ENCODE measurements at regions not wholly inside any gene's neighbourhood (a gene's known extent, or its start where the extent isn't known, plus 50 kb on each side); places are given as distances from the start of the nearest gene placed in this dataset.

DNA sequence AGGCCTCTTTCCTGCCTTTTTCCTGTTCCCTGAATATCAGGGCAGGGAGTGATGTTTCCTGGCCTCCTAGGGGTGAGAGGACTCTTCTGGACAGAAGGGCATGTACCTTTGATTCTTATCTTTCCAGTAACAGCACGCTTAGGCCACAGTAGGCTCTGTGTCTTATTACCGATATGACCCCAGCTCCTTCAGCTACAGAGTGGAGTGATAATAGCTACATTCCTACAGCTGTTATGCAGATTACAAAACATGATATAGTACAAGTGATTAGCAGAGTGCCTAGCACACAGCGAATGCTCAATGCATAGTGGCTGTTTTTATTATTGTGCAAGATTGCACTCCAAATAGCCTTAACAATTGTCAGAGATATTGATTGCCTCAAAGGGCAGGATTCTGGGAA is 574.2 kb downstream of the CCSER2 start:
- intact Hi-C loops (cut with micrococcal nuclease) = no loop called here
- peaks cover 10% of the 10 kb centered on the region for H3K4me1 ChIP-seq
- DNase-seq = no peak

DNA sequence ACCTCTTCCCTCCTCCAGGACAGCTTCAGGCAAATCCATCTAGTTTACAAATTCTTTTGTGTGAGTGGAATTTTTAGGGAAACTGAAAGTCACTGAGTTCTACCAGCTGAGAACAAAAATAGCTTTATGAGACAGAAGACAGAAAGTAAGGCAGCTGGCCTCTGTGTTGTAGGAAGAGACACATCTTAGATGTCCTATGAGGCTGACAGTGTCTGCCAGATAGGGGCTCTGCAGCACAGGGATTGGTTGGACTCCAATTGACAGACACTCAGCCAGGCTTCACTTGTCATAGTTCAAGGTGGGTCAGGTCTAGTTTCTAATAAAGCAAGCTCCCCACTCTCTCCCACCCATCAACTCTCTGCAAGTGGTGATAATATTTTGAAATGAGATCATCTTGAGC is 574.9 kb downstream of the CCSER2 start:
- peaks cover 10% of the 10 kb centered on the region for H3K4me1 ChIP-seq
- intact Hi-C loops (cut with micrococcal nuclease) = no loop called here
- H3K4me3 ChIP-seq = no peak overlapping the region
- no peak overlapping the region for H3K27ac ChIP-seq (replicated peaks)
- peaks cover 6% of the 10 kb centered on the region for H3K27me3 ChIP-seq (ENCODE audit: low read depth)
- DNase-seq = no peak
- H3K36me3 ChIP-seq = no peaks in the 10 kb centered on the region
- peaks cover 6% of the 10 kb centered on the region for H3K9me3 ChIP-seq (replicated peaks)
- no peak for TF ChIP-seq CTCF (IDR thresholded peaks at IDR 0.05; ENCODE audit: borderline replicate concordance)

More for the DNA sequence above, 574.2 kb downstream of the CCSER2 start:
- peaks cover 6% of the 10 kb centered on the region for H3K27me3 ChIP-seq (ENCODE audit: low read depth)
- H3K9me3 ChIP-seq (replicated peaks) = peaks cover 6% of the 10 kb centered on the region
- no peaks in the 10 kb centered on the region for H3K36me3 ChIP-seq
- H3K27ac ChIP-seq (replicated peaks) = no peak overlapping the region
- TF ChIP-seq CTCF (IDR thresholded peaks at IDR 0.05; ENCODE audit: borderline replicate concordance) = no peak
- no peak overlapping the region for H3K4me3 ChIP-seq

- H3K27ac ChIP-seq (replicated peaks) = no peak overlapping the region
- peaks cover 2% of the 10 kb centered on the region for H3K4me1 ChIP-seq
- no peak for DNase-seq
- intact Hi-C loops (cut with micrococcal nuclease) = no loop called here
- TF ChIP-seq CTCF (IDR thresholded peaks at IDR 0.05; ENCODE audit: borderline replicate concordance) = no peak
- H3K36me3 ChIP-seq = no peaks in the 10 kb centered on the region
- H3K4me3 ChIP-seq = no peak overlapping the region
- H3K9me3 ChIP-seq (replicated peaks) = peaks cover 6% of the 10 kb centered on the region
- no peaks in the 10 kb centered on the region for H3K27me3 ChIP-seq (ENCODE audit: low read depth)
Measured at GRCh38 chr10:84907461-84908009, 579.1 kb downstream of the CCSER2 start.

- intact Hi-C loops (cut with micrococcal nuclease) = no loop called here
- H3K27me3 ChIP-seq (ENCODE audit: low read depth) = no peaks in the 10 kb centered on the region
- no peaks in the 10 kb centered on the region for H3K4me1 ChIP-seq
- DNase-seq = no peak
- H3K4me3 ChIP-seq = no peak overlapping the region
- no peak for TF ChIP-seq CTCF (IDR thresholded peaks at IDR 0.05; ENCODE audit: borderline replicate concordance)
- peaks cover 6% of the 10 kb centered on the region for H3K9me3 ChIP-seq (replicated peaks)
- no peaks in the 10 kb centered on the region for H3K36me3 ChIP-seq
- H3K27ac ChIP-seq (replicated peaks) = no peak overlapping the region
Measured at GRCh38 chr10:84908491-84908890, 580.1 kb downstream of the CCSER2 start.

DNA sequence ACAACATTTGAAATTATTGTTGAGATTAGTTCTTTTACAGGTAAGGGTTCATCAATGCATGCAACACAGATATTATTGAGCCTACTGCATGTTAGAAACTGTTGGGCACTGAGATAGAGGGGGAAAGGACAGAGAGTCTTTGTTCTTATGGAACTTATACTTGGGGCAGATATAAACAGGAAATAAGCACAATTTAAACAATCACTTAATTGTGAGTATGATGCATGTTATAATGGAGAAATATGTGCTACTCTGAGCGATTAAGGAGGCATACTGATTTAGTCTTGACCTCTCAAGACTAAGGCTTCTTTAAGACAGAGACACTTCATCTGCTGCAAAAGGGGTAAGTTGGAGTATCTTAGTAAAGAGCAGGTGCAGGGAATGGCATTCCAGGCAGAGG is 593.3 kb downstream of the CCSER2 start:
- Histone ChIP-seq H3K4me3 (no peak overlapping the region), H3K27me3 (ENCODE audit: low read depth) (no peaks in the 10 kb centered on the region), H3K9me3 (replicated peaks) (peaks cover 13% of the 10 kb centered on the region), H3K4me1 (no peaks in the 10 kb centered on the region), H3K27ac (replicated peaks) (no peak overlapping the region), H3K36me3 (no peaks in the 10 kb centered on the region)
- intact Hi-C loops (cut with micrococcal nuclease) = no loop called here
- TF ChIP-seq CTCF (IDR thresholded peaks at IDR 0.05; ENCODE audit: borderline replicate concordance) = no peak
- DNase-seq = no peak

All from left ventricle myocardium inferior (tissue), 1 donor.